Thoracic aorta (tissue), 2 donors: ENCODE measurements at regions not wholly inside any gene's neighbourhood (a gene's known extent, or its start where the extent isn't known, plus 50 kb on each side); places are given as distances from the start of the nearest gene placed in this dataset.

Experiments
- ATAC-seq: fragments of 150-250 bp; one replicate; pipeline ENCODE4 v1.8.0; 2017; ENCODE audit warnings: low read depth; ENCODE audit not compliant: insufficient number of reproducible peaks, low FRiP score
- DNase-seq: peaks from one replicate; pipeline ENCODE4 v3.0.0-alpha.2; 2020; ENCODE audit warnings: low spot score
- H3K27ac ChIP-seq, 2 donors: fragments of 200-600 bp; sonication (generic); 1 replicate in 1 of 2; 2 replicates in 1 of 2; pipeline ENCODE4 v1.5.1; 2016; ENCODE audit warnings: mild to moderate bottlenecking in 2 of 2, moderate library complexity in 2 of 2
- H3K27me3 ChIP-seq: fragments of 200-600 bp; sonication (generic); replicated peaks from 2 replicates; pipeline ENCODE4 v1.6.0; 2016; ENCODE audit warnings: mild to moderate bottlenecking; ENCODE audit not compliant: insufficient read depth
- H3K36me3 ChIP-seq: fragments of 200-600 bp; sonication (generic); one replicate; pipeline ENCODE4 v1.5.1; 2016
- H3K4me1 ChIP-seq, 2 donors: fragments of 200-600 bp; sonication (generic); 1 replicate in 1 of 2; 2 replicates in 1 of 2; pipeline versions ENCODE4 v1.5.1 to v1.6.0; 2016; ENCODE audit warnings: low read depth in 2 of 2, mild to moderate bottlenecking in 1 of 2; ENCODE audit not compliant: control insufficient read depth in 1 of 2
- H3K4me3 ChIP-seq: fragments of 200-600 bp; sonication (generic); 2 replicates; pipeline ENCODE4 v1.5.1; 2016; ENCODE audit warnings: mild to moderate bottlenecking
- H3K9me3 ChIP-seq: fragments of 200-600 bp; sonication (generic); 2 replicates; pipeline ENCODE4 v1.5.1; 2016
- TF ChIP-seq, protein P1 (sequence below): fragments of 200-600 bp; sonication (generic); IDR thresholded peaks from one replicate; pipeline ENCODE4 v1.5.1; 2019; ENCODE audit warnings: antibody characterized with exemption

DNA sequence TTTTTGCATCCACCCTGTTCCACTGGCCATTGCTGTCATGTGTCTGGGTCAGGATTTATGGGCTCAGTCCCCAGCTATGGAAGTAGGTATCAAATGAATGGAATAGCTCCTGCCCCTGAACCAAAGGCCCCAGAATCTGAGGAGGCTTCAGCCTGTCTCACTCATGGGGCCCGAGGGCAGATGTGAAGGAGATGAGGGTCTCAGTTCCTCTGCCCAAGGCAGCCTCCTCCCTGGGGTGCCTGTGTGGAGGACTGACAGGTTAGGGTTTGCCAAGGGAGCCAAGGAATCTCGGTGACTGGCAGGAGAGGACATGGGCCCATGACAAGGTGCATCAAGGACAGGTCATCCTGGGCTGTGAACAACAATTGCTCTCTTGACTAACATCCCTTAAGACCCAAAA lies 70.4 kb downstream of the CPN2 start:
- no peak overlapping the region for H3K4me3 ChIP-seq
- ATAC-seq (no peak), DNase-seq (no peak)
- TF ChIP-seq, protein P1, sequence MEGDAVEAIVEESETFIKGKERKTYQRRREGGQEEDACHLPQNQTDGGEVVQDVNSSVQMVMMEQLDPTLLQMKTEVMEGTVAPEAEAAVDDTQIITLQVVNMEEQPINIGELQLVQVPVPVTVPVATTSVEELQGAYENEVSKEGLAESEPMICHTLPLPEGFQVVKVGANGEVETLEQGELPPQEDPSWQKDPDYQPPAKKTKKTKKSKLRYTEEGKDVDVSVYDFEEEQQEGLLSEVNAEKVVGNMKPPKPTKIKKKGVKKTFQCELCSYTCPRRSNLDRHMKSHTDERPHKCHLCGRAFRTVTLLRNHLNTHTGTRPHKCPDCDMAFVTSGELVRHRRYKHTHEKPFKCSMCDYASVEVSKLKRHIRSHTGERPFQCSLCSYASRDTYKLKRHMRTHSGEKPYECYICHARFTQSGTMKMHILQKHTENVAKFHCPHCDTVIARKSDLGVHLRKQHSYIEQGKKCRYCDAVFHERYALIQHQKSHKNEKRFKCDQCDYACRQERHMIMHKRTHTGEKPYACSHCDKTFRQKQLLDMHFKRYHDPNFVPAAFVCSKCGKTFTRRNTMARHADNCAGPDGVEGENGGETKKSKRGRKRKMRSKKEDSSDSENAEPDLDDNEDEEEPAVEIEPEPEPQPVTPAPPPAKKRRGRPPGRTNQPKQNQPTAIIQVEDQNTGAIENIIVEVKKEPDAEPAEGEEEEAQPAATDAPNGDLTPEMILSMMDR, result no peak
- no peaks in the 10 kb centered on the region for H3K36me3 ChIP-seq
- peaks cover 33 to 61% of the 10 kb centered on the region in 2 donors for H3K4me1 ChIP-seq
- no peak overlapping the region for H3K27ac ChIP-seq
- H3K27me3 ChIP-seq, result no peaks in the 10 kb centered on the region
- no peaks in the 10 kb centered on the region for H3K9me3 ChIP-seq

DNA sequence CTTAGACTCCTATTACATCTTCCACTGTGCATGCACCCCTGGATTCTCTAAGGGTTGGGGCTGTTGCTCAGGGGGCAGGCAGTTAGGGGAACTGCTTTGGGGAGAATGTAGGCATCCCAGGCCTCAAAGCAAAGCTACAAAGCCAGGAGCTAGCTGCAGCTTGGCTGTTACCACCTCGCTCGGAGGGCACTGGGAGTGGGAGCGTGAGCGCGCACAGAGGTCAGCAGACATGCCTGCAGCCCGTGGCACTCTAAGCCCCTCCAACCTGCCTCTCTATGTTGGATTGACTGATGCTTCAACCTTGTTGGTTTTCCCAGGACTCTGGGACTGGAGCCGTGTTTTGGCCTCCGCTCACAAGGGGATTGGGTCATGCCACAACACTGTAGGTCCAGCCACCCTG lies 69.8 kb downstream of the CPN2 start:
- TF ChIP-seq, protein P1, result no peak
- H3K4me1 ChIP-seq, result peaks cover 29 to 61% of the 10 kb centered on the region in 2 donors
- no peak for ATAC-seq

DNA sequence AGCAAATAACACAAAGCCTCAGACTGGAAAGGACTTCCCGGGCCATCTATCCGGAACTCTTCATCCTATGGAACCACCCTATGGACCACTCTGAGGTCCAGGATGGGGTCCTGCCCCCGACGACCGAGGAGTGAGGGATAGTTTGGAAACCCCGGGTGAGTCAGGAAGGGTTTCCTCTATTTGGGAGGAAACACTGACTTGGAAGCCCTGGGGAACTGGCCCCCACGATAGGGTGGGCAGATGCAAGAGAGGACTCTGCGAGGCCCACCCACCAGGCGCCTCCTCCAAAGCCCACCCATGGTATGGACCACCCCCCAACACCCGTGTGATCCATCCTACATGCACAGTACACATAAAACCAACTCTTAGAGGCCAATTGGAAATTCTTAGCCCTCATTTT lies 69.4 kb downstream of the CPN2 start:
- peaks cover 24 to 59% of the 10 kb centered on the region in 2 donors for H3K4me1 ChIP-seq
- no peak for ATAC-seq
- no peak overlapping the region for H3K27ac ChIP-seq
- no peak for DNase-seq
- no peaks in the 10 kb centered on the region for H3K9me3 ChIP-seq
- H3K36me3 ChIP-seq, result no peaks in the 10 kb centered on the region
- no peak overlapping the region for H3K4me3 ChIP-seq
- TF ChIP-seq, protein P1, result no peak
- no peaks in the 10 kb centered on the region for H3K27me3 ChIP-seq

More for the DNA sequence above, 69.8 kb downstream of the CPN2 start:
- no peak for DNase-seq
- Histone ChIP-seq H3K4me3 (no peak overlapping the region), H3K9me3 (no peaks in the 10 kb centered on the region), H3K27ac (no peak overlapping the region), H3K36me3 (no peaks in the 10 kb centered on the region), H3K27me3 (no peaks in the 10 kb centered on the region)

DNA sequence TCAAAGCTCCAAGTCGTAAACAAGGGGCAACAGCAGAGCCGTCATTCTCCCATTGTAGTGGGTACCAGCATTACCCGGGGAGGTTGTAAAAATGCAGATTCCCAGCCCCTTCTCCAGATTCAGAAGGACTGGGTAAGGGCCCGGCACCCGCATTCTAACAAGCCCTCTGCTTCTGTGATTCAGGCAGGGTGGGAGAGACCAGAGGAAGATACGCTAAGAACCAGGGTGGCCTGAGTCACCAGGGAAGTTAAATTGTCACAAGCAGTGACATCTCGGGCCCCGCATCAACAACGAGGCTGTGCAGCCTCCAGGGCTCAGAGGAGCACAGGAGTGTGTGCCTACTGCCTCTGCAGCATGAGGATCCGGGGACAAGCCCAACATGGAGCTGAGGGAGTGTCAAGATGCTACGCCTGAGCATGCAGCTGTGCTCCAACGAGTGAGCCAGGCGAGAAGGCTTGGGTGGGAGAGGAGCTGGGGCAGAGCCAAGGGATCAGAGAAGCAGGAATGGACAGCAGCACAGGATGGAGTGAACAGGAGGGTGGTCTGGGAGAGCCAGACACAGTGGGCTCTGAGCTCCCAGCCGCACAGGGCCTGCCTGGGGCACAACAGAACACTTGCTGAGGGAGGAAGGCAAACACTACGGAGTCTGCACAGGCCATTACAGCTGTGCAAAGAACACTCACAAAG lies 68.5 kb downstream of the CPN2 start:
- Histone ChIP-seq H3K4me1 (peaks cover 16 to 51% of the 10 kb centered on the region in 2 donors), H3K27ac (no peak overlapping the region), H3K4me3 (no peak overlapping the region), H3K27me3 (no peaks in the 10 kb centered on the region), H3K36me3 (no peaks in the 10 kb centered on the region), H3K9me3 (no peaks in the 10 kb centered on the region)
- ATAC-seq (no peak), DNase-seq (no peak)
- TF ChIP-seq, protein P1, result no peak

DNA sequence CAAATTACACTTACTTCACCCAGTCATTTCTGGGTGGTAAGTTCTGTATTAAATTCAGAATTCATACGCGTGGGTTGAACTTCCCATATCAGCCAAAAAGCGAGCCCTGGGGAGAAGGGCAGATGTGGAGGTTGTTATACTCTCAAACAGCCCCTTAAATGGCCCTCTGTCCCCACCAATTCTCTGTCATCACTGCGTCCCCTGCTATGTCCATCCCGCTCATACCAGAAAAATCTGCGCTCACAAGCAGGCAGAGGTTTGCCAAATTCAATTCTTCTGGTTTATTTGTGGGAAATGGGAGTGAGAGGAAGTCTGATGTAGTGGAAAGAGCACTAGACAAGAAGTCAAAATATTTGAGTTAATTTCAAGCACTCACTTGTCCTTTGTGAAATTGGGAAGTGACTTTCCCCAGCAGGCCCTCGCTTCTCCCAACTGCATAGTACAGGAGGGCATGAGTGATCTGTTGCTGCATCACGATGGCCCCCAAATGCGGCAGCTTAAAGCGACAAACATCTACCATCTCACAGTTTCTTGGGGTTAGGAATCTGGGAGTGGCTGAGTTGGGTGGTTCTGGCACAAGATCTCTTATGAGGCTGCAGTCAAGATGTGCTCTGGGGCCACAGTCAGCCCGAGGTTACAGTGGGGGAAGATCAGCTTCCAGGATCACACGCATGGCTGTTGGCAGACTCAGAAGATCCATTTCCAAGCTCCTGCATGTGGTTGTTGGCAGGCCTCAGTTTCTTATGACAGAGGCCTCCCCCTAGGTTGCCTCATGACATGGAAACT lies 67.7 kb downstream of the CPN2 start:
- Histone ChIP-seq H3K4me3 (no peak overlapping the region), H3K9me3 (no peaks in the 10 kb centered on the region), H3K27me3 (no peaks in the 10 kb centered on the region), H3K36me3 (no peaks in the 10 kb centered on the region), H3K4me1 (peaks cover 7 to 43% of the 10 kb centered on the region in 2 donors), H3K27ac (no peak overlapping the region)
- ATAC-seq (no peak), DNase-seq (no peak)
- TF ChIP-seq, protein P1, result no peak
